ENCODE measurements at regions not wholly inside any gene's neighbourhood (a gene's known extent, or its start where the extent isn't known, plus 50 kb on each side); places are given as distances from the start of the nearest gene placed in this dataset.
"Not testable (repeated sequence)": the region's sequence is repeated elsewhere in the genome, so short reads cannot be mapped to it uniquely, and the experiment has no call there.

GRCh38 chr11:104776501-104777170 is 121.6 kb downstream of the CASP12 start:
- DNase-seq (ENCODE audit: extremely low read depth in 1 of 2, low read depth in 1 of 2): no peak

DNA sequence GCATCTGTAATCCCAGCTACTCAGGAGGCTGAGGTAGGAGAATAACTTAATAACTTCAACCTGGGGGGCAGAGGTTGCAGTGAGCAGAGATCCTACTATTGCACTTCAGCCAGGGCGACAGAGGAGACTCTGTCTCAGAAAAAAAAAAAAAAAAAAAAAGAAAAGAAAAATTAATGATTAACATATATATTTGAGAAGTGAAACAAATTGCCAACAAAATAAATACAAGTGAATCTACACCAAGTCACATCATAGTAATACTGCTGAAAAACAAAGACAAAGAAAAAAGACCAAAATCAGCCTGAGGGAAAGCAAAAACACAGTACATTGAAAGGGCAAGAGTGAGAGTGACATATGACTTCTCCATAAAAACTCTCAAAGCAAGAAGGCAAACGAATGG is 123.7 kb downstream of the CASP12 start:
- DNase-seq (ENCODE audit: extremely low read depth in 1 of 2, low read depth in 1 of 2): no peak

DNA sequence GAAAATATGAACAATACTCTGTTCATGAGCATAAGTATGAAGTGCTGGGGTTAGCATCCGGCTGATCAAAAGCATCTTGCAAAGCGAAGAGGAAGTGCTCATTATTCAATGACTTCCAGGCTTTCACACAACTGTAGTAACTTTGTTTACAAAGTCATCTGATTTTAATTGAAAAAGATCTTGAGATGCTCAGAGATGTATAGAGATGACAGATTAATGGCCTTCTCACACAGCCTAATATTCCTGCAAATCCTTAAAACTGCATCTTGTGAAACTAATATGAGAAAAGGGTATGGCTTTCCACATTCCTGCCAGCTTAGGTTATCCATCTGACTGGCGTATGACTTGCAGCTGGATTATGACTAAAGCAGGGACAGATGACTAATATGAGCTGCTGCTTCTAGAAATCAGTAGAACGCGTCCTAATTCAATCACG is 125.4 kb downstream of the CASP12 start:
- no peak for DNase-seq (ENCODE audit: extremely low read depth in 1 of 2, low read depth in 1 of 2)

GRCh38 chr11:104771763-104772162 is 126.5 kb downstream of the CASP12 start:
- no peak for DNase-seq (ENCODE audit: extremely low read depth in 1 of 2, low read depth in 1 of 2)

- DNase-seq (ENCODE audit: extremely low read depth in 1 of 2, low read depth in 1 of 2): not testable (repeated sequence)
Measured at GRCh38 chr11:104771046-104771445, 127.2 kb downstream of the CASP12 start.

- DNase-seq (ENCODE audit: extremely low read depth in 1 of 2, low read depth in 1 of 2): no peak
Measured at GRCh38 chr11:104765401-104766095, 132.7 kb downstream of the CASP12 start.

DNA sequence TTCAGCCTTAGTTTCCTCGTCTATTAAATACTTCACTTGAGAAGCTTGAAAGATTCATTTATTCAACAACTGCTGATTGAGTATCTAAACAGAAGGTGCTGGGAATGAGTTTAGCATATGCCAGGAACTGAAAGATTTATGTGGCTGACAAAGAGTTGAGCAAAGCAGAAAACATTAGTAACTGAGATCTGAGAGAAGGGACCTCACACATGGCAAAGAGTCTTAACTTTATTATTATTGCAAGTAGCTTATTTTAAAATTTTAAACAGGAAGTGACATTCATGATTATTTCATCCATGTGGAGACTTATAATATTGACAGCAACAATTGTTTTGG is 133.6 kb downstream of the CASP12 start:
- no peak for DNase-seq (ENCODE audit: extremely low read depth in 1 of 2, low read depth in 1 of 2)

DNA sequence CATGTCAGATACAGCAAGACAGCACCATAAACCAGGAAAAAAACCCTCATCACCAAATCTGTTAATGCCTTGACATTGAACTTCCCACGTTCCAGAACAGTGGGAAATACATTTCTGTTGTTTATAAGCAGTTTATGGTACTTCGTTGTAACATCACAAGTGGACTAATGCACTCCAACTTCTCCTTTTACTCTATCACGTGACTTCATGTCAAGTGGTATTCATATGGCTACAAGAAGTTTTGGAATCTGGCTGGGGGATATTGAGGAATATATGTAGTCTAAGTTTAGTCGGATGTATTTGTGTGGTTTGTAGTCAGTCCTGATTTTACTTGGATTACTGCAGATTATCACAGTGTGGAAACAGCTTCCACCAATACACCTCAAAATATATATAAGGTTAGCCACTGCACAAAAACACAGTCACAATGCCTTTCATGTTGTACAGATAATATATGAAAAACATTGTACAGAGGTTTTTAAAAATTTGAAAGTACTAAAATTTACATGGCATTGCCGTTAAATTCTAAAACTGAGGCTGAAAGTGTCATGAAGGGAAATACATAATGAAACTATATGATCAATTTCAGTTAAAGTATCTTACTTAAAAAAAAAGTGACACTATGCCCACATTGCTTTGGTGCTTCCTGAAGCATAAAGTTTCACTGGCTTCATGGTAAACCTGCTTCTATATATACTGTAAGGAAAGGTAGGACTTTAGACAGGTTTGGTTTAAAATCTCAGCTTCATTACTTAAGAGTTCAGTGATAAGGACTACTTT is 134.1 kb downstream of the CASP12 start:
- DNase-seq (ENCODE audit: extremely low read depth in 1 of 2, low read depth in 1 of 2): no peak

DNA sequence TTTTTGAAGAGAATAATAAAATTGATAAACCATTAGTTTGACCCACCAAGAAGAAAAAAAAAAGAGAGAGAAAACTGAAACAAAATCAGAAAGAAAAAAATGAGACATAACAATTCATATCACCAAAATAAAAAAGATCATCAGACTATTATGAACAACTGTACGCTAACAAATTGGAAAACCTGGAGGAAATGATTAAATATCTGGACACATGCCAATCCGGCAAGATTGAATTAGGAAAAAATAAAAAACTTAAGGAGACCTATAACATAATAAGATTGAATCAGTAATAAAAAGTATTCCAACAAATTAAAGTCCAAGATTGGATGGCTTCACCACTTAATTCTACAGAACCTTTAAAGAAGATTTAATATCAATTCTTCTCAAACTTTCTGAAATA is 136.7 kb downstream of the CASP12 start:
- DNase-seq (ENCODE audit: extremely low read depth in 1 of 2, low read depth in 1 of 2): no peak

GRCh38 chr11:104759464-104759863 is 138.8 kb downstream of the CASP12 start:
- DNase-seq (ENCODE audit: extremely low read depth in 1 of 2, low read depth in 1 of 2): no peak

- no peak for DNase-seq (ENCODE audit: extremely low read depth in 1 of 2, low read depth in 1 of 2)
Measured at GRCh38 chr11:104738918-104739317, 159.3 kb downstream of the CASP12 start.

DNA sequence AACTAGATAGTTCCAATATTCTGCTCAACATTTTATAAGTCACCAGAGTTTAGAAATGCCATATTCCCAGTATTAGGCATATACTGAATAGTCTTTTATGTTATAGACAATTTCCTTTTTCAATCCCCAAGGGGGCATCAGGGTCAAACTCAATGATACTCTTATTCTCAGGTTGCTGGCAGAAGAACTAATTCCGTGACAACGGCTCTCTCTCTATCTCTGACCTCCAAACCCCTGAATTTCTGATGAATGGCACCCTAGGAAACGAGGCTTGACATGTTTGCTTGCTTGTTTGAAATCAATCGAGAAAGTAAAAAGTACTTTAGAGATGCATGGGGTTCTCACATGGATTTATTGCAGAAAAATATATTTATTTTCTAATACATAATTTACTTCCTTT is 160.1 kb downstream of the CASP12 start:
- no peak for DNase-seq (ENCODE audit: extremely low read depth in 1 of 2, low read depth in 1 of 2)

GRCh38 chr11:104736502-104736901 is 161.8 kb downstream of the CASP12 start:
- no peak for DNase-seq (ENCODE audit: extremely low read depth in 1 of 2, low read depth in 1 of 2)

DNA sequence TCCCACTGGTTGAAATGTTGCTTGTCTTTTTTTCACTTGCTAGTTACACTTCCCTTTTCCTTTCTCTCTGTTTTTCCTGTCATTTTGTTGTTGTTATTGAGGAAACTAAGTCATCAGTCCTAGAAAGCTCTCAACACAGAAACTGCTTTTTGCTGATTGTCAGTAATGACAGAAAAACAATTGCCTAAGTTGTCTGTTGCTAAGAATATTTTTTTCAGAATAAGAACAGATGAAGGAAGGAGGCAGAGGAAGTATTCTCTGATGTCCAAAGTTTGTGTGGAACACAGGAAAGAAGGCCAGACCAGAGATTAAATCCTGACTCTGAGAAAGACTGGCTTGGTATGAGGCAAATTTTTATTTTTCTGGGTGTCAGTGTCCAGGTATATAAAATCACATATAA is 163.3 kb downstream of the CASP12 start:
- DNase-seq (ENCODE audit: extremely low read depth in 1 of 2, low read depth in 1 of 2): no peak

DNA sequence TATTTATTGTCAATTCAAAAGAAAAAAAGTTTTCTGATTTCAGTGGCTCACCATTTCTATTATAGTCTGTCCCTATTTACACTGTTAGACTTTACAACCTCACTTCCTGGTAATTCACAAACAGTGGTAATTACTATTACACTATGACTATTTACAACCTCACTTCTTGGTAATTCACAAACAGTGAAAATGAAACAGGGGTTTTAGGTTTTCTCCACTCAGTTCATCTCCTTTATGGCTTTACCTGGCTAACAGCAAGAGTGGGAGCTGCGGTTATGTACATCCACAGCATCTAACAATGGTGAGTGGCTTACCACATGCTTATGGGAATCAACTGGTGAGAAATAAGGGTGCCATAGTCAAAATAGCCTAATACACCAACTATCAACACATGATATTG is 166.4 kb downstream of the CASP12 start:
- DNase-seq (ENCODE audit: extremely low read depth in 1 of 2, low read depth in 1 of 2): no peak

DNA sequence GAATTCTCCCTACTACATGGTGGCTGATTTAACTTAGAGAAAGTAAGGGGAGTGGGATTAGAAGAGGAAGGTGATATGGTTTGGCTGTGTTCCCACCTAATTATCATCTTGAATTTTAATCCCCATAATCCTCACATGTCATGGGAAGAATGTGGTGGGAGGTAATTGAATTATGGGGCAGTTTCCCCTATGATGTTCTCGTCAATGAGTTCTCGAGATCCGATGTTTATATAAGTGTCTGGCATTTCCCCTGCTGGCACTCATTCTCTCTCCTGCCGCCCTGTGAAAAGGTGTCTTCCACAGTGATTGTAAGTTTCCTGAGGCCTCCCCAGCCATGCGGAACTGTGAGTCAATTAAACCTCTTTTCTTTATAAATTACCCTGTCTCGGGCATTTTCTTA is 169.3 kb downstream of the CASP12 start:
- no peak for DNase-seq (ENCODE audit: extremely low read depth in 1 of 2, low read depth in 1 of 2)

- DNase-seq (ENCODE audit: extremely low read depth in 1 of 2, low read depth in 1 of 2): no peak
Measured at GRCh38 chr11:104727768-104728167, 170.5 kb downstream of the CASP12 start.

- no peak for DNase-seq (ENCODE audit: extremely low read depth in 1 of 2, low read depth in 1 of 2)
Measured at GRCh38 chr11:104727095-104727494, 171.2 kb downstream of the CASP12 start.

DNA sequence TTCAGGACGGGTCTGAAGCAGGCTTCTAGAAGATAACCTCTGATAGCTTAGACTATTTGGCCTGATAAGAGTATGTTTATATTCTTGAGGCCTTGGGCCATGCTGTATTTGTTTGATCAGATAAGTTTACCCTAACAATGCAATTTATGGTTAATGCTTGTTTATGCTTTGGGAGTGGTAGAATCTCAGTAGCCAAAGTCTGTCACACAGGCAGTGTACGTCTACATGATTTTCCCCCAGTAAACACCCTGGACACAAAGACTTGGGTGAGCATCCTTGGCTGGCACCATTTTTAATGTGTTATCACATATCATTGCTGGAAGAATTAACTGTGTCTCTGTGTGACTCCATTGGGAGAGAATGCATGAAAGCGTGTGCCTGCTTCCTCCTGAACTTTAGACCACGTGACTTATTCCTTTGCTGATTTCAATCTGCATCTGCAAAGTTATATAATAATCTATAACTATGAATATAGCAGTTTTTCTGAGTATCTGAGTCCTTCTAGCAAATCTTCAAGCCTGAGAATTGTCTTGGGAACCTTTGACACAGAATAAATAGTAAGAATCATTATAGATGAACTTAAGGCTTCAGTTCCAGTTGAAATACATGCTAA is 172.4 kb downstream of the CASP12 start:
- DNase-seq (ENCODE audit: extremely low read depth in 1 of 2, low read depth in 1 of 2): no peak

DNA sequence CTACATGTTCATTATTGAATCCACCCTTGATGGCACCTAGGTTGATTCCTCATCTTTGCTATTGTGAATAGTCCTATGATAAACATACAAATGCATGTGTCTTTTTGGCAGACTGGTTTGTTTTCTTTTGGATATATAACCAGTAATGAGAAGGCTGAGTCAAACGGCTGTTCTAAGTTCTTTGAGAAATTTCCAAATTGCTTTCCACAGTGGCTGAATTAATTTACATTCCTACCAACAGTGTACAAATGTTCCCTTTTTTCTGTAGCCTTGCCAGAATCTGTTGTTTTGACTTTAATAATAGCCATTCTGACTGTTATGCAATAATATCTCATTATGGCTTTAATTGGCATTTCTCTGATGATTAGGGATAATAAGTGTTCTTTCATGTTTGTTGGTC is 184.9 kb downstream of the CASP12 start:
- no peak for DNase-seq (ENCODE audit: extremely low read depth in 1 of 2, low read depth in 1 of 2)

GRCh38 chr11:104705490-104706190 is 192.6 kb downstream of the CASP12 start:
- DNase-seq (ENCODE audit: extremely low read depth in 1 of 2, low read depth in 1 of 2): peak; percentile 35 to 48
